Right lobe of liver (tissue), 6 donors: ENCODE measurements at regions not wholly inside any gene's neighbourhood (a gene's known extent, or its start where the extent isn't known, plus 50 kb on each side); places are given as distances from the start of the nearest gene placed in this dataset.
A peak's percentile ranks its signal among the peaks of the same experiment; 100 is the strongest.

ENCODE experiments used
- ATAC-seq, 4 donors: fragments of 200-7000 bp; cut with Tn5 transposase; one replicate each; pipeline ENCODE4 v1.9.1; 2020; ENCODE audit warnings: mild to moderate bottlenecking in 4 of 4, moderate library complexity in 4 of 4
- DNase-seq, 3 donors: peaks; one replicate each; pipeline ENCODE4 v3.0.0-alpha.2; 2020
- H3K27ac ChIP-seq, 3 donors: fragments of 200-600 bp; one replicate each; pipeline ENCODE4 v1.8.0; 2022
- H3K27me3 ChIP-seq, 2 donors: fragments of 200-600 bp; one replicate each; pipeline ENCODE4 v1.8.0; 2022
- H3K36me3 ChIP-seq, 4 donors: fragments of 200-600 bp; sonication (generic) in 1 of 4; one replicate each; pipeline versions ENCODE4 v1.5.1 to v1.8.0; 2017 to 2022; ENCODE audit warnings: control low read depth in 1 of 4
- H3K4me1 ChIP-seq, 4 donors: fragments of 200-600 bp; sonication (generic) in 1 of 4; one replicate each; pipeline versions ENCODE4 v1.5.1 to v1.8.0; 2017 to 2022; ENCODE audit warnings: control low read depth in 1 of 4
- H3K4me3 ChIP-seq, 3 donors: fragments of 200-600 bp; one replicate each; pipeline ENCODE4 v1.8.0; 2022
- H3K9me3 ChIP-seq, 4 donors: fragments of 200-600 bp; sonication (generic) in 1 of 4; one replicate each; pipeline versions ENCODE4 v1.5.1 to v1.8.0; 2017 to 2022; ENCODE audit warnings: control low read depth in 1 of 4
- CTCF ChIP-seq, 4 donors: fragments of 200-600 bp in 3 of 4; fragments of 450-650 bp in 1 of 4; IDR thresholded peaks; one replicate each; pipeline versions ENCODE4 v1.5.1 to v1.8.0; 2016 to 2022; ENCODE audit warnings: antibody characterized with exemption in 4 of 4, mild to moderate bottlenecking in 2 of 4
- POLR2A ChIP-seq: fragments of 450-650 bp; IDR thresholded peaks from one replicate; pipeline ENCODE4 v1.6.1; 2017; ENCODE audit warnings: antibody characterized with exemption, mild to moderate bottlenecking
- WGBS: methylation state at CpG from one replicate; pipeline ENCODE4 v1.1.6; 2018; ENCODE audit warnings: low coverage, low lambda C conversion rate; ENCODE audit not compliant: insufficient coverage; ENCODE audit errors: missing lambda C conversion rate; 5-methylcytosine and 5-hydroxymethylcytosine counted together
- intact Hi-C, 2 donors: fragments of 100-400 bp; cut with DNase I; formaldehyde crosslinking; loops; one replicate each; pipeline versions ENCODE4 v1.11.2 to v1.14.1; 2022
- small RNA-seq, 2 experiments: library from RNA; depleted of rRNA; stranded (forward); fragments of <200 nt; gene quantifications; one replicate each; pipeline ENCODE3, GENCODE V24; 2016
- donor health status: DM: no; HTN: yes; CAD: no.
- donor health status: DM: no; HTN: no; CAD: no.
- donor health status: DM: no; HTN: no; CAD: no.
- donor health status: DM: no; HTN: yes; CAD: no.
- donor health status: DM: no; HTN: yes; CAD: no.

DNA sequence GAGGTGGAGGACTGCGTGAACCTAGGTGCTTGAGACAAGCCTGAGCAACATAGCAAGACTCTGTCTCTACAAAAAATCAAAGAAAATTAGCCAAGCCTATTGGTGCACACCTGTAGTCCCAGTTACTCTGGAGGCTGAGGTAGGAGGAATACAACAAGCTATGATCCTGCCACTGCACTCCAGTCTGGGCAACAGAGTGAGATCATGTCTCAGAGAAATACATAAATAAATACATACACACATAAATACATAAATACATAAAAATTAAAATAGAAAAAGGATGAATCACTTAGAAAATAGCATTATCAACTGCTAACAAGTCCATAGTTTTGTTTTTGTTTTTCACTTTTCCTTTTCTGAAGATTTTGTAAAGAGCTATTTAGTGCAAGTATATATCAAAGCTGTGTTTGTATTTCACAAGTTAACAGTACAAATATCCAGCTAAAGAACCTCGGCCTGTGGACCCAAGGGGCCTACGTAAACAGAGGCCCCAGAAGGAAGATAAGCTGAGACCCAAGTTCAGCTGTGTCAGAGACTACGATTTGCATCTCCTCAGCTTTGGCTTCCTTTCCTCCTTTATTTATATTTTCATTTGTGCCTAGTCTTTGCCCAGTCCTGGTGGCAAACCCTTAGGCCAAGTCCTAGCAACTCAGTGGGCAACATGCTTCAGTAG lies 67.1 kb upstream of the ROBO2 start:
- Histone ChIP-seq H3K4me3 (no peak overlapping the region), H3K36me3 (no peaks in the 10 kb centered on the region), H3K27ac (no peak overlapping the region), H3K4me1 (no peaks in the 10 kb centered on the region), H3K27me3 (no peaks in the 10 kb centered on the region), H3K9me3 (no peaks in the 10 kb centered on the region)
- intact Hi-C loops = no loop called here
- DNase-seq (no peak), ATAC-seq (no peak)
- 43% methylated on average over 4 of the region's 4 CpGs for WGBS
- TF ChIP-seq CTCF (IDR thresholded peaks at IDR 0.05) (no peak), POLR2A (no peak)

DNA sequence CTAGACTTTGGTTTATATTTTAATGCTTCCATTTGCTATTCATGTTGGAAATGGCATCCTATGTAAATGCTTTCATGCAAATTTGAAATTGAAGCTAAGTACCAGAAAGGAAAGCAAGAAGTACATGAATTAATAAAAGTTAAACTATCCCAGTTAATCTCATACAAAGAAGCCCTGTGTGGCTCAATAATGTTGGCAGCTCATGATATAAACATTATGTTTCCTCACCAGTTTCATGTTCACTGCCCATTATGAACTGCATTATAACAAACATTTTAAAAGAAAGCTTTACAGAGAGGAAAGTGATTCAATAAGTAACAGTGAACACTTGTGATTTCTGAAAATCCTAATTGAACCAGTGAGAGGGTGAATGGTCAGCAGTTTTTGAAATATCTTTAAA lies 62.9 kb upstream of the ROBO2 start:
- H3K27me3 ChIP-seq = no peaks in the 10 kb centered on the region
- H3K36me3 ChIP-seq = no peaks in the 10 kb centered on the region
- no peak for TF ChIP-seq POLR2A
- TF ChIP-seq CTCF (IDR thresholded peaks at IDR 0.05) = no peak
- no peaks in the 10 kb centered on the region for H3K9me3 ChIP-seq
- H3K4me3 ChIP-seq = no peak overlapping the region
- DNase-seq = no peak
- no peaks in the 10 kb centered on the region for H3K4me1 ChIP-seq
- intact Hi-C loops = no loop called here
- no peak for ATAC-seq
- H3K27ac ChIP-seq = no peak overlapping the region

- H3K9me3 ChIP-seq = no peaks in the 10 kb centered on the region
- DNase-seq (no peak), ATAC-seq (no peak)
- TF ChIP-seq CTCF (IDR thresholded peaks at IDR 0.05) (no peak), POLR2A (no peak)
- H3K4me3 ChIP-seq = no peak overlapping the region
- no peaks in the 10 kb centered on the region for H3K27me3 ChIP-seq
- intact Hi-C loops = no loop called here
- no peaks in the 10 kb centered on the region for H3K4me1 ChIP-seq
- no peaks in the 10 kb centered on the region for H3K36me3 ChIP-seq
- H3K27ac ChIP-seq = no peak overlapping the region
These were observed 54.3 kb upstream of the ROBO2 start for GRCh38 chr3:76985645-76986044.

- ATAC-seq (peak in 2 of 4 donors; percentile 53 to 61), DNase-seq (no peak)
- no peaks in the 10 kb centered on the region for H3K27me3 ChIP-seq
- 69% methylated on average over 11 of the region's 11 CpGs for WGBS
- no peaks in the 10 kb centered on the region for H3K4me1 ChIP-seq
- no peak overlapping the region for H3K4me3 ChIP-seq
- TF ChIP-seq CTCF (IDR thresholded peaks at IDR 0.05) = peak in 1 of 4 donors; percentile 32
- no peak for TF ChIP-seq POLR2A
- no peaks in the 10 kb centered on the region for H3K9me3 ChIP-seq
- intact Hi-C loops = no loop called here
- H3K36me3 ChIP-seq = no peaks in the 10 kb centered on the region
- H3K27ac ChIP-seq = no peak overlapping the region
These were observed 52.9 kb upstream of the ROBO2 start for GRCh38 chr3:76986876-76987474.

Small RNA genes lying in the stretch of these regions (small RNA-seq; reads per million reads assigned to genes)
- gene RF00019 = 0 reads per million in 2 experiments
